HT-29 (cell line): ENCODE measurements at regions not wholly inside any gene's neighbourhood (a gene's known extent, or its start where the extent isn't known, plus 50 kb on each side); places are given as distances from the start of the nearest gene placed in this dataset.

ENCODE experiments used
- DNase-seq: peaks from one replicate; pipeline ENCODE4 v3.0.0-alpha.2; 2015; ENCODE audit warnings: low spot score

GRCh38 chr5:109945097-109945678 is 255.5 kb downstream of the MAN2A1 start:
- DNase-seq = no peak

DNA sequence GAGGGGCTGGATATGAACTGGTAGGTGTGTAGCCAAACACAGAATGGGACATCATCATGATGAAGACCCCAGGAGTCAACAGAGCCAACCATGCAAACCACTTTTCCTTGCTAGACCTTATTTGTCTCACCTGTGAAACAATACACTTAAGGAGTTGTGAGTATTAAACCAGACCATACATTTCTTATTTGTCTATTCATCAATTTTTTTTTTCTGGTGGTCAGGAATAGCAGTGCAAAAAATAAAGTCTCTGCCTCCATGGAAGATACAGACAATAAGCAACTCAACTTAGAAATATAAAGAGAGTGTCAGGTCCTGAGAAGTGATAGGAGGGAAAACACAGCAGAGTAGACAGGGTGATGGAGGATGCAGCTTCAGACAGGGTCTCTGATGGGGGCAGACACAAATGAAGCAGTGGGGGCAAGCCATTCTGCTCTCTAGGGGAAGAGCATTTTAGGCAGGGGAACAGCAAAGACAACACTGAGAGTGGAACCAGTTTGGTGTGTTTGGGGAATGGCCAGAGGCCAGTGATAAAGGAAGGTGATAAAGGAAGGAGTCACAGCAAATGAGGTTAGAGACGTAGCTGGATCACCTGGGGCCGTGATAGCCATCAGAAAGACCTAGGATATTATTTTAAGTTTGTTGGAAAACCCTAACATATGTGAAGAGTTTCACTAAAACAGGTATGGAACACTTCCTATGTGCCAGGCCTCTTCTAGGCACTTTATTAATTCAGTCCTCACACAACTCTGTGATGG is 256.2 kb downstream of the MAN2A1 start:
- DNase-seq = no peak

GRCh38 chr5:109946610-109947009 is 256.9 kb downstream of the MAN2A1 start:
- no peak for DNase-seq

DNA sequence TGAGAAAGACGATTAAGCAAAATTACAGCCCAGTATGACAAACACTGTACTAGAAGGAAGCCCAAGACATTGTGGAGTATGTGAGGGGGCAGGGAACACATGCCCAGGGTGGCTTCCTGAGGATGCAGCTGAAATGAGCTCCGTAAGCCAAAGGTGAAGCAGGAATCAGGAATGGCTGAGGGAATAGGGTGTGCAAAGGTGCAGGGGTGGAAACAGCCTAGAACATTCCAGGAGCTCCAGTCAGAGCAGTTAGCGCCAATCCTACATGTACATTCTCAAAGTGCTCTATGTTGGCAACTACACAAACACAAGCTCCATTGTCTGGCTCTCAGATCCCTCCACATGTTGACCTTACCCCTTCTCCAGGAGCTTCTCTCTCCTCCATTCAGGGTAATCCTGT is 257.9 kb downstream of the MAN2A1 start:
- no peak for DNase-seq

DNA sequence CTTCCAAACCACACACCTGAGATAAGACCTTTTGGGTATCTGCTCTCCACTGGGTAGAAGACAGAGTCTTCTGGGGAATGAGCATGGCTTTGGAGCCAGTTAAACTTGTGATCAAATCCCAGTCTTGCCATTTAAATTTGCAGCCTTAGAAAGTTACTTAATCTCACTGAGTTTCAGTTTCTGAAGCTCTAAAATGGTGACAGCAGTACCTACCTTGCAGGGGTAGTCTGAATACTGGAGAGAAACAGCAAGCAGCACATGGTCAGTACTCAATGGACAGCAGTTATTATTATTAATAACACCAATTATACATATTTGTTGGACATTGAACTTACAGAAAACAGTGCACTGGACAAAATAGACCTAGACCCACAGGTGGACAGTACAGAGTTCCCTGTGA is 260.9 kb downstream of the MAN2A1 start:
- DNase-seq = no peak

DNA sequence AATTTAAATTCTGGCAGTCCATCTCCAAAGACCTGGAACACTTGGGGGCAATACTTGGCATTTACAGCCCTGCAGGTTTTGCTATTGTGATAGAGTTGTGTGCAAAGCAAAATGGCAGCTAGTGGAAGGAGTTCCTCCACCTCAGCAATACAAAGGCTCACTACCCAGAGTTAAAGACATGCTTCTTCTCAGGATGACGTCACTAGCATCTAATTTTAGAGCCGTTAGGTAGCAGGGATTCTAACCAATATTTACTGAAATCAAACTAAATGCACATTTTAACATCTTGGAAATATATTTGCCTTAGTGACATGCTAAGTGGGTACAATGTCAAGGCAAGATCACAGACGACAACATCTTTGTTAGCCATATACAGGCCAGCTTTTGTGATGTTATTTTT is 261.6 kb downstream of the MAN2A1 start:
- no peak for DNase-seq

GRCh38 chr5:109951758-109952157 is 262.0 kb downstream of the MAN2A1 start:
- no peak for DNase-seq

DNA sequence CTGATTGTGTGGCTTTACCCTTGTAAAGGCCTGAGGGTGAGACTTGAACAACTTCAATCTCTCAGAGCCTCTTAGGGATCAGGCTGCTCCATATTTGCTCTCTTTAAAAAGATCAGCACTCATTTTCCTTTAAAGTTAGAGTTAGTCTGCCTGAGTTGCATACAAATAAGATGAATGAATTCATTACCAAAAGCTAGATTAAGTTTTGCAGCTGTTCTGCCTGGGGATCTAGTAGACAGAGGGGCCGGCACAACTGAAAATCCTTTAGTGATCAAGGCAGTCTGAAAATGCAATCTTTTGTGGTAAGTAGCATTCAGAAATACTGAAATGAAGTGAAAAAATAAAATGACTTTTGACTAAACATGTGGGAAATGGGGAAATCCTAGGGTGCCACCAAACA is 264.0 kb downstream of the MAN2A1 start:
- no peak for DNase-seq

- no peak for DNase-seq
Observed at GRCh38 chr5:109956884-109957283, 267.2 kb downstream of the MAN2A1 start.

- DNase-seq = no peak
Observed at GRCh38 chr5:109958082-109958481, 268.4 kb downstream of the MAN2A1 start.

GRCh38 chr5:109959652-109960051 is 269.9 kb downstream of the MAN2A1 start:
- DNase-seq = no peak

DNA sequence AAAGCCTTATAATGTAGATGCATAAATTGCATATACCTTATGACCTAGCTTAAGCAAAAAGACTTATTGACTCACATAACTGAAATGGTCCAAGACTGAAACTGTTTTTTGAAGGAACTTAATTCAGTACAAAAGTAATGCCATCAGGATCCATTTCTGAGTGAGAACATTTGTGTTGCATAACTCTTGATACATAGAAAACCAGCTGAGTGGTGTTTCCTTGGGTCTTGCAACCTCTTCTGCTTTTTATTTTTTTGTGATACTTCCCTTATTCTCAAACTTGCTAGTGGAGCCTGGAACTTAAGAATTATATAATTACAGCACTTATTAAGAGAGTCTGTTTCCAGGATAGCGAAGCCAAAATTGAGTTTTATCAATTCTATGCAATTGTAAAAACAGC is 272.0 kb downstream of the MAN2A1 start:
- DNase-seq = no peak

DNA sequence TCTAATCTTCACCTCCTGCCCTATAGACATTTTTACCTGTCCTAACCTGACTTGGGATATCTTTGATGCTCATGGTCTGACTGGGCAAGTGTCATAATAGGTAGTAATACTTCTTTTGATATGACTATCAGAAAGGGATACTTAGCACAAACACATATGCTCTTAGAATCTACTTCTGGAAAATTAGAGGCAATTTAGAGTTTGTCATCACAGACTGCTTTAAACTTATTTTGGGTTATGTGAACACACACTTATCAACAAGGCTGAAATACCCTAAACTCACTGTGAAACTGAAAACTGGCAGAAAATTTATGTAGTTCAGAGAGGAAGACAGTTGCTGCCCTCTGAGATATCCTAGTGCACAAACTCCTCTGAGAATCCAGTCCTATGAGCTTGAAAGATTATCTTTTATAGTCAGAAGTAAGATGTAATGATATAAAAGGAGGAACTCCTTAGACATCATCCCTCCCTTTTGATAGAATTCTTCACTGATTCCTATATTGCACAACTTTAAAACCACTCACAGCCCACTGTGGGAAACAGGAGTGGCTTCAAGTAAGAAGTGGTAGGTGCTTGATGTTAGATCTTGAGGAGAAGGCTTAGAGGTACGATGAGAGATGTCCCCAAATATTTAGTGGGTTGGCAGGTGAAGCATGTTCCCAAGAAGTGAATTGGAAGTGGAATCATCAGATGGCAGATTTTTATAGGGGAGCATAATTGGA is 273.3 kb downstream of the MAN2A1 start:
- DNase-seq = no peak

DNA sequence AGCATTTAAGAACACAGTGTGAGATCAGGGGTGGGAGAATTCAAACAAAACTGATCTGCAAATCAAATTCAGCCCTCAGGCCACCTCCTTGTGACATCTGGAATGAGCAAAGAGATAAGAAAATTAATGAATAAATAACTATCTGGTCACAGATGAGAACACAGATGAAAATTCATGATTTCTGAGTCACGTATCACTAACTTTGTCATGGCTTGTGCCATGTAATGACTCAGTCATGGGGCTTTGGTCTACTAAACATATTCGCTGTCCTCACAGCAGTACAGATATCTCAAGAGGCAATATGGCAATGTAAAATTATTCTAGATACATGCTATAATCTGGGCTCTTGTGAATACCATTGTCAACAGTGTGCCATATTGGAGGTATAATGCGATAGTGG is 274.4 kb downstream of the MAN2A1 start:
- no peak for DNase-seq

DNA sequence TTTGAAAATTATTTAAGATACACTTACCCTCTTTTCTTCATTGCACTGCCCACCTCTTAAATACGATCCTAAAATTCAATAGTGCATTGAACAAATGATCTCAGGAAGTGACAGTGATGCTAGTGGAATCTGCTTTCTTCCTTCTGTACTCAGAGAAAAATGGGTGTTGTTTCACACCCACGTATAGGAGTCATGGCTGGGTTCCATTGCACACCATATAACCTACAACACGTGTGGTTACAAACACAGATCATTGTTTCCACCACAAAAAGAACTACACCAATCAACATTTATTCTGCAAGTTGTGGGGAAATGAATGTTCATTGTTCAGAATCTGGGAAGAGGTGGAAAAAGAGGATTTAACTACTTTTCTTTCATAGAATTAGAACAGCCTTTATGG is 275.9 kb downstream of the MAN2A1 start:
- DNase-seq = no peak

GRCh38 chr5:109971968-109972367 is 282.2 kb downstream of the MAN2A1 start:
- DNase-seq = no peak

DNA sequence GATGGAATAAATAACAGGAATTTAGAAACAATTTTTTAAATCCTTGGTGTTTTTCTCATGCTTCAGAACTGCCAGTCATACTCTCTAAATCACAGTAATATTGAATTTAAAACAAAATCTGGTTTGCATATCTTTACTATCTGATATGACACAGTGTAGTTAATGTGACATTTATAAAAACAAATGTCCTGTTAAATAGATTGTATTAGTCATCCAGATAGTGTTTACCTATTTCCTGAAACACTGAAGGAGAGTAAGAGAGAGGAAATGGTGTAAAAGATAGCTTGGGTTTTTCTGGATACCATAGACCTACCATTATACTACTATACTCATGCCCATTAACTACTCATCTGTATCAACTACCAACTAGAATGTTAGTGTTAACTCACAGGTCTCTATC is 292.3 kb downstream of the MAN2A1 start:
- DNase-seq = no peak

DNA sequence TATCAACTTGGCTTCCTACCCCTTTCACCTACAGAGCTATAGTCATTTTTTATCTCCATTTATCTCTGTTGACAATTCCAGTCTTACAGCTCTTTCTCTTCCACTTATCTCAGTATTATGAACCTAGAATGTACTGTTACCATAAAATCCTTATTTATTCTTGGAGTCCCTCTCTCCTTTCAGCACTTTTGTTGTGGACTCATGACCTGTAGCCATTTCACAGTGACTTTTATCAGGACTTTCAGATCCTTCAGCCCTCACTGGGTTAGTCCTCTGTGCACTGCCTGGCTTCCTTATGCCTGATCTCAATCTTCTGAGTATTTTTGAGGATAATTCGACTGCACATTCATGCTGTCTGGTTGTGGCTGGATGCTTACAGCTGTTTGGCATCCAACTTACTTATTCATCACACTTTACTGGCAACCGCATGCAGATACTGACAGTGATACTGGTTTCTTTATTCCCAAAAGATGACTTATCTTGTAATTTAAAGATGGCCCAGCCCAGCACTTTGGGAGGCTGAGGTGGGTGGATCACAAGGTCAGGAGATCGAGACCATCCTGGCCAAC is 293.3 kb downstream of the MAN2A1 start:
- no peak for DNase-seq

DNA sequence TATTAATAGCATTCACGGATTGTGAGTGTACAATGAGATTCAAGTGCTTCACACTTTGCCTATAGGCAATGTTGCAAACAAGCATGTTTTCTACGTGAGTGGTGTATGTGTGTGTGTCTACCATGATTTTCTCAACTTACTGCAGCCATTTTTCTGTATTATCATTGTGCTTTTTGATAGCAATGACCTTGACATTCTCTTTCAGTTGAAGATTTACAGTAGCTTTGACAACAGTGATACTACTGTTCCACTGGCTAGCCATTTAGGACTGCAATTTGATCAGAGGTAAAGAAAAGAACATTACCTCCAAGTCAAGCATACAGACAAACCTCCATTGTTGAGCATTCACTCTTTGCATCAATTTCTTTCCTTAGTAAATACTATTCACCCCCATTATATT is 297.0 kb downstream of the MAN2A1 start:
- DNase-seq = no peak

GRCh38 chr5:109987355-109987754 is 297.6 kb downstream of the MAN2A1 start:
- no peak for DNase-seq

GRCh38 chr5:109987970-109988369 is 298.2 kb downstream of the MAN2A1 start:
- DNase-seq = peak; percentile 5

GRCh38 chr5:109989161-109989560 is 299.4 kb downstream of the MAN2A1 start:
- DNase-seq = no peak
